Left lung (tissue), 4 donors: ENCODE measurements at regions not wholly inside any gene's neighbourhood (a gene's known extent, or its start where the extent isn't known, plus 50 kb on each side); places are given as distances from the start of the nearest gene placed in this dataset.
A peak's percentile ranks its signal among the peaks of the same experiment; 100 is the strongest.

ENCODE experiments used
- ATAC-seq: fragments of 200-7000 bp; cut with Tn5 transposase; one replicate; pipeline ENCODE4 v1.9.1; 2020; ENCODE audit warnings: moderate library complexity
- DNase-seq, 4 donors: peaks; one replicate each; pipeline ENCODE4 v3.0.0-alpha.2; 2013 to 2020
- H3K27ac ChIP-seq, 2 donors: fragments of 200-600 bp; sonication (generic) in 1 of 2; one replicate each; pipeline versions ENCODE4 v1.5.0 to v1.8.0; 2020 to 2021
- H3K27me3 ChIP-seq, 2 donors: fragments of 200-600 bp; sonication (generic) in 1 of 2; one replicate each; pipeline versions ENCODE4 v1.5.0 to v1.8.0; 2020 to 2021
- H3K36me3 ChIP-seq, 2 donors: fragments of 200-600 bp; sonication (generic) in 1 of 2; one replicate each; pipeline versions ENCODE4 v1.5.0 to v1.8.0; 2020 to 2021
- H3K4me1 ChIP-seq, 2 donors: fragments of 200-600 bp; one replicate each; pipeline ENCODE4 v1.8.0; 2021
- H3K4me3 ChIP-seq, 2 donors: fragments of 200-600 bp; sonication (generic) in 1 of 2; one replicate each; pipeline versions ENCODE4 v1.5.0 to v1.8.0; 2020 to 2021; ENCODE audit warnings: mild to moderate bottlenecking in 1 of 2
- H3K9me3 ChIP-seq, 2 donors: fragments of 200-600 bp; sonication (generic) in 1 of 2; one replicate each; pipeline versions ENCODE4 v1.5.0 to v1.8.0; 2020 to 2021
- CTCF ChIP-seq, 2 donors: fragments of 200-600 bp; sonication (generic) in 1 of 2; IDR thresholded peaks; one replicate each; pipeline versions ENCODE4 v1.5.0 to v1.8.0; 2021; ENCODE audit warnings: antibody characterized with exemption in 2 of 2
- intact Hi-C, 2 donors: fragments of 100-400 bp; cut with DNase I; formaldehyde crosslinking; loops; one replicate each; pipeline versions ENCODE4 v1.11.2 to v1.14.2; 2022
- donor health status: DM: no; HTN: yes; CAD: no.
- donor health status: DM: no; HTN: no; CAD: no.

GRCh38 chr1:55725378-55725777 is 510.2 kb upstream of the USP24 start:
- no peak for DNase-seq
- Histone ChIP-seq H3K4me3 (no peak overlapping the region), H3K27me3 (no peaks in the 10 kb centered on the region), H3K9me3 (no peaks in the 10 kb centered on the region), H3K36me3 (no peaks in the 10 kb centered on the region), H3K27ac (no peak overlapping the region), H3K4me1 (peaks cover 0 to 5% of the 10 kb centered on the region in 2 donors)
- TF ChIP-seq CTCF (IDR thresholded peaks at IDR 0.05) = no peak
- intact Hi-C loops = no loop called here
- peak; percentile 14 for ATAC-seq

- no peak for TF ChIP-seq CTCF (IDR thresholded peaks at IDR 0.05)
- no peaks in the 10 kb centered on the region for H3K9me3 ChIP-seq
- intact Hi-C loops = no loop called here
- DNase-seq = no peak
- H3K4me3 ChIP-seq = no peak overlapping the region
- ATAC-seq = no peak
- no peaks in the 10 kb centered on the region for H3K27me3 ChIP-seq
- H3K27ac ChIP-seq = no peak overlapping the region
- H3K4me1 ChIP-seq = peaks cover under 1 to 5% of the 10 kb centered on the region in 2 donors
- H3K36me3 ChIP-seq = no peaks in the 10 kb centered on the region
Observed at GRCh38 chr1:55724551-55725325, 509.6 kb upstream of the USP24 start.

GRCh38 chr1:55723001-55723400 is 507.8 kb upstream of the USP24 start:
- intact Hi-C loops = no loop called here
- no peak for TF ChIP-seq CTCF (IDR thresholded peaks at IDR 0.05)
- no peaks in the 10 kb centered on the region for H3K9me3 ChIP-seq
- H3K4me1 ChIP-seq = peaks cover 11 to 17% of the 10 kb centered on the region in 2 donors
- no peaks in the 10 kb centered on the region for H3K27me3 ChIP-seq
- DNase-seq = no peak
- H3K4me3 ChIP-seq = no peak overlapping the region
- ATAC-seq = no peak
- H3K36me3 ChIP-seq = no peaks in the 10 kb centered on the region
- H3K27ac ChIP-seq = no peak overlapping the region

GRCh38 chr1:55720261-55720660 is 505.1 kb upstream of the USP24 start:
- TF ChIP-seq CTCF (IDR thresholded peaks at IDR 0.05) = no peak
- peak overlapping the region in 1 of 2 donors; percentile 73 for H3K27ac ChIP-seq

GRCh38 chr1:55718758-55719671 is 503.9 kb upstream of the USP24 start:
- Histone ChIP-seq H3K4me1 (peaks cover 11 to 16% of the 10 kb centered on the region in 2 donors), H3K27me3 (no peaks in the 10 kb centered on the region), H3K9me3 (no peaks in the 10 kb centered on the region), H3K4me3 (no peak overlapping the region), H3K36me3 (no peaks in the 10 kb centered on the region), H3K27ac (peak overlapping the region; percentile 53 to 73)
- no peak for TF ChIP-seq CTCF (IDR thresholded peaks at IDR 0.05)
- DNase-seq (peak in 2 of 4 donors; percentile 49 to 55), ATAC-seq (peak; percentile 91)
- intact Hi-C loops = no loop called here

More at GRCh38 chr1:55720261-55720660, 505.1 kb upstream of the USP24 start:
- DNase-seq = peak in 3 of 4 donors; percentile 51 to 82 (median 69)
- H3K9me3 ChIP-seq = no peaks in the 10 kb centered on the region
- no peaks in the 10 kb centered on the region for H3K27me3 ChIP-seq
- no peak overlapping the region for H3K4me3 ChIP-seq
- H3K36me3 ChIP-seq = no peaks in the 10 kb centered on the region
- no peak for ATAC-seq
- peaks cover 11 to 16% of the 10 kb centered on the region in 2 donors for H3K4me1 ChIP-seq
- intact Hi-C loops = no loop called here
